HG03159 (cell line): ENCODE measurements at regions not wholly inside any gene's neighbourhood (a gene's known extent, or its start where the extent isn't known, plus 50 kb on each side); places are given as distances from the start of the nearest gene placed in this dataset.
"Not testable (repeated sequence)": the region's sequence is repeated elsewhere in the genome, so short reads cannot be mapped to it uniquely, and the experiment has no call there.

Source experiments
- ATAC-seq: cut with Tn5 transposase; IDR thresholded peaks from one replicate; pipeline ENCODE4 v1.9.1; 2021; ENCODE audit warnings: mild to moderate bottlenecking, moderate library complexity; ENCODE audit not compliant: unreplicated experiment

DNA sequence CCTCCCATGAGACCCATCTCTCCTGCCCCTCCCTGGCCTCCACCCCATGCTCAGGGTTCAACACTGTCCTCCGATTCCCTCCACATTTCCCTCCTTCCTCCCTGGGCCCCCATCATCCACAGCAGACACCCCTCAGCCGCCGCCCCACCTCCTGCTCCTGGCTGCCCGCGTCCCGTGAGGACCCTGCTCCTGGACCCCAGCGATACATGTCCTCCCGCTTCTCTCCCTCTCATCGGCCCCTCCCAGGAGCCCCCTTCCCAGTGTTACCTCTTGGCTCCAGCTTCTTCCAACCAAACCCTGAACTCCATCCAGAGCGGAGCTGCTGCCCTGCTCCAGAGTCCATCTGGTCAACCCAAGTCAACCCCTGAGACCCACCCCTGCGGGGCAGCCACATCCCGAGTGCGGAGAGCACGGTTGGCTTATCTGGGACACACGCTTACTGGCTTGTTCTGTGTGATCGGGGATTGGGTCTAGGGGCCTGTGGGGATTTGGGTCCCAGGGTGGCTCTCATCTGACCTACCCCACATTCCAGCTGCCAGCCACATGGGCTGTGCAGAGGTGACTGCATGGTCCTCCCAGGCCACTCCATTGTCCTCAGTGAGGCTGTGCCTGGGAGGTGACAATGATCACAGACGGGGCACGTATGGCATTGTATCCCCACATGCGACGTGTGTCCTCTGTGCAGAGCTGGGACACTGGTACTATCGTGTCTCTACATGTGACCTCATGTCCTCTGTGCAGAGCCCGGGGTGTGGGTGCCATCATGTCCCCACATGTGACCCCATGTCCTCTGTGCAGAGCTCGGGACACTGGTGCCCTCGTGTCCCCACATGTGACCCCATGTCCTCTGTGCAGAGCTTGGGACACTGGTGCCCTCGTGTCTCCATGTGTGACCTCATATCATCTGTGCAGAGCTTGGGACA, 333.6 kb downstream of the ADGRD1 start:
- no peak for ATAC-seq

DNA sequence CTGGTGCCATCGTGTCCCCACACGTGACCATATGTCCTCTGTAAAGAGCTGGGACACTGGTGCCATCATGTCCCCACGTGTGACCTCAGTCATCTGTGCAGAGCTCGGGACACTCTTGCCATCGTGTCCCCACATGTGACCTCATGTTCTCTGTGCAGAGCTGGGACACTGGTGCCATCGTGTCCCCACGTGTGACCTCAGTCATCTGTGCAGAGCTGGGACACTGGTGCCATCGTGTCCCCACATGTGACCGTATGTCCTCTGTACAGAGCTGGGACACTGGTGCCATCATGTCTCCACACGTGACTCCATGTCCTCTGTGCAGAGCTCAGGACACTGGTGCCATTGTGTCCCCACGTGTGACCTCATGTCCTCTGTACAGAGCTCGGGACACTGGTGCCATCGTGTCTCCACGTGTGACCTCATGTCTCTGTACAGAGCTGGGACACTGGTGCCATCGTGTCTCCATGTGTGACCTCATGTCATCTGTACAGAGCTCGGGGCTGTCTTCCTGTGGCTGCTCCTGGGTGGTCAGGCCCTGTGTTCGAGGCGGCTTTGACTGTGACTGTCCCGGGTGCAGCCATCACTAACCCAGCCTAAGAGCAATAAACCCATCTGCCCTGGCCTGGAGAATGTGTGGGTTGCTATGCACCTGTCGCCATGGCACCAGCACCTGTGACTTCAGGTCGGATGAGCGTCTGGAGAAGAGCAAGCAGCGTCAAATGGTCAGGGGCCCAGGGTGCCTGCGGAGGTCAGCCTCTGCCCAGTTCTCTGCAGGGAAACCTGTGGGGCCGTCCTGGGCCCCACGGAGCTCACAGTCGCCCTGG, 334.4 kb downstream of the ADGRD1 start:
- ATAC-seq: no peak

DNA sequence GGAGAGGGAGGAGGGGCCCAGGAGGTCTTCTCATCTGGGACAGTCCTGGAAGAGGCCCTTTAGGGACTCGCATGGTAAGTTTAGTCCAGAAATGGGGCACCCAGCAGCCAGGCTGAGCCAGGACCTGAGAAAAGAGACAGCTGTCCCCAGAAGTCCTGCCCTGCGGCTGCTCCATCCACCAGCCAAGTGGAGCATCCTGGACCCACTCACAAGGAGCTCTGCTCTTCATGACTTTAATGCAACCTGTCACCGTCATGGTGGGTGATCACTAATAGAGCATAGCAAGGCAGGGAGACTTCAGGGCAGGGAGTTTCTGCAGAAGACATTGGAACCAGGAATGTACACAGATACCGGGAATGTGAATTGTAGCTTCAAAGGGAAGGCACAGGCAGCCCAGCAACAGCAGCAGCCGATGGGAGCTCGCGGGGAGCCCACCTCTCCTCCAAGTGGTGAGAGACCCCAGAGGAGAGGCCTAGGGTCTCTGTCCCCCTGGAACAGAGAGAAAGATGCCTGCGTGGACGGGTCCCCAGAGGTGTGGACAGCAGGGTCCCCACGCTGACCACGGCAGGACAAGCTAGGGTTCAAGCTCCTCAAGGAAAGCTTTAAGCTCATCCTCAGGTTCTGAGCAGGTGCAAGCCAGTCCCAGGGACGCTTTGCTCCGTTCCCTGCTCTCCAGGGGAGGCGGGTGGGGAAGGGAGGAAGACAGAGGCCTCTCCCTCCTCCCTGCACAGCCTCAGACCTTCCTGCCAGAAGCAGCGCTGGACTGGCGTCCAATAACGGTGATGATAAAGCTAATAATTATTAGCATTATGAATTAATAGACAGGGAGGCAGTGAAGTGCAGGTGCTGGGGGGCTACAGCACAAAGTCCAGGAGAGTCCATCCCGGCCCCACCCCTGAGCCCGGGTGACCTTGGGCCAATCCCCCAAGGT, 335.3 kb downstream of the ADGRD1 start:
- not testable (repeated sequence) for ATAC-seq

DNA sequence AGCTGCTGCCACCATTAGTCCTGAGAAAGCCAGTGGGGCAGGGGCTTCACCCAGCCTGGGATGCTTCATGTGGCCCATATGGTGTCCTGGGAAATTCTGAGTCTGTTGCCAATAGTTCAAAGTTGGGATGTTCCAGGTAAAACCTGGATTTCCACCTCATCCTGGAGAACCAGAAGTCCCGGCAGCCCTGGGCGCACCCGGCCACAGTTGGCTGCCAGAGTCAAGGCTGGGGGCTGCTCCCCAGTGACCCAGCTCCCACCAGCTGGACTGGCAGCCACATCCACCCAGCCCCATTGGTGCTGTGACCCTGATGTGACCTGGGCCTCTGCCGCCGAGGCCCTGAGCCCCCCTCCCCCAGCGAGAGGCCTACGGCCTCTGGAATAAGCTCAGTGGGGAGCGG, 336.1 kb downstream of the ADGRD1 start:
- not testable (repeated sequence) for ATAC-seq

DNA sequence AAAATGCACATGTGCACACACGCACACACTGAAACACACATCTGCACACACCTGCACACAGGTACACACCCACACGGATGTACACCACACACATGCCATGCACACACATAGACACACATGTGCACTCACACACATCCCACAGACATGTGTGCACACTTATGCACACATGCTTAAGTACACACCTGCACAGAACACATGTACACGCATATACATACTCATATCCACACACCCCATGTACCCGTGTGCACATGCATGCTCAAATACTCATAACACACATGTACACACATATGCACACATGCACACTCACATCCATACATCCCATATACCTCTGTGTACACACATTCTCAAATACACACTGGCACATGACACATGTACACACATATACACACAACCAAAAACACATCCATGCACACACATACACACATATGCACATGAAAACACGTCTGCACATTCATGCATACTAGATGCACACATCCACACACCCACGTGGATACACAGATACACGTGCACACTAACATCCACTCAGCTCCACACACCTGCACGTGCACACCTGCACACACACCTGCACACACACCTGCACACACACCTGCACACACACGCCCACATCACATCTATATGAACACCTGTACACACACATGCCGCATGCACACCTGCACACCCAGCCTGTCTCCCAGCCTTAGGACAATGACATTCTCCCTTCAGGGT, 336.7 kb downstream of the ADGRD1 start:
- no peak for ATAC-seq

DNA sequence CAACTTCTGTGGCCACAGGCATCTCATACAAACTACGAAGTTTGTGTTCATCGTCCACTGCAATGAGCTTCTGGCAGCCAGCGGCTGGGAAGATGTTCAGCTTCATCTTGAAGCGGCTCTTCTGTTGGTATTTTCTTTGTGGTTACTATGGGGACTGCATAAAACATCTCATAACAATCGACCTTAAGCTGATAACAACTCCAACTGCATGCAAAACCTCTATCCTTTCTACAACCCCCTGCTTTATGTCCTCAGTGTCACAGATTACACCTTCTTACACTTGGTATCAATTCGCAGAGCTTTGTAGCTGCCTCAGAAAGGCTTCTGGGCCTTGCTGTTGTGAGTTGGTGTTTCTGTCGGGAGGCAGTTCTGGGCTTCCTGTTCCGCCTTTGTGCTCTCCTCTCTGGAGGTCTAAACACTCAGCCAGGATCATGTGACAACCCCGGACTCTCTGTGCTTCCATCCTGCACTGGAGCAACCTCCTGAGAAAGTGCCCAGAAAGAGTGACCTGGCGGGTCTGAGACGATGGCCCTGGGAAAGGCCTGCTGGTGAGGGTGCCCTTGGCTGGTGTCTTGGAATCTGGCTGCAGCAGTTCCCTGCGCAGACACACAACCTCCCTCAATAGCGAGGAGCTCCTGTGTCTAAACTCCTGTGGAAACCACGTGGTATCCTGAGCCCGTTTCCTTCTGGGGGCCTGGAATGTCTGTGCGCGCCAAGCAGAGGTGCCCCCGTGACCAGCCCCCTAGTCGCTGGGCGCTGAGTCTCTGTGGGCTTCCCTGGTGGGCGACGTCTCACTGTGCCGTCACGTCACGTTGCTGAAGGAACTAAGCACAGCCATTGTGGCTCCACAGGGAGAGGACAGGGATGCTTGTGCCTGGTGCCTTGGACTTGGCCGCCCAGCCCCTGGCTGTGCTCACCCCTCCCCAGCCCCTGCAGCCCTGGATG, 339.6 kb downstream of the ADGRD1 start:
- not testable (repeated sequence) for ATAC-seq

DNA sequence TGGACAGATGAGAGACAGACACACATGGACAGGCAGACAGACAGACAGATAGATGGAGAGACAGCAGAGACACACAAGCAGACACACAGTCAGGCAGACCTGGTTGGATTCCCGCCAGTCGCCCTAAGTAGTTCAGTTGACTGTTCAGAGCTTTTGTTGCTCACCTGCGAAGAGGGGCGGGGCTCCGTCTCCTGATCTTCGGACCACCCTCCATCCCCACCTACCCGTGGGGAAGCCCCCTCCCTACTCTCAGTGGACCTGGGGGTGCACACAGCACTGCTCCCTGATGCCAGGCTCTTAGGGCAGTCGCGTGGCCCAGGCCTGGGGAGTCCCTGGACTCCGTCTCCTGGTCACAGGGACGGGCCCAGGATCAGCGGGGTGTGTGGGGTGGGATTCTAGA, 341.0 kb downstream of the ADGRD1 start:
- not testable (repeated sequence) for ATAC-seq

DNA sequence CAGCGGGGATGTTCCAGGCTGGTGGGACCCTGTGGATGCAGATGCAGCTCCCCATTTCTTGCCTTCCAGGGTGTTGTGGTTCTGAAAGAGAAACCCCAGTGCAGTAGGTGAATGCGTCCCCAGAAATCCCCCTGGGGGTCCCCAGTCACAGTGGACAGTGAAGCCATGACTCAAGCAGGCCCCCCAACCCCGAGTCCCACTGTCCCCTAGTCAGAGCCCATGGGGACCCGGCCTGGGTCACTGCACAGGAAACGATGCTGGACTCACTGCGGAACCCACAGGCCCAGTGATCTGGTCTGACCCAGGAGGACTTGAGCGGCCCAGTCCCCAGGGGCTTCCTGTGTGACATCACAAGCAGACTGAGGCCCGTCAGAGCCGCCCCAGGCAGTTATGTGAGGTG, 341.4 kb downstream of the ADGRD1 start:
- ATAC-seq: not testable (repeated sequence)

DNA sequence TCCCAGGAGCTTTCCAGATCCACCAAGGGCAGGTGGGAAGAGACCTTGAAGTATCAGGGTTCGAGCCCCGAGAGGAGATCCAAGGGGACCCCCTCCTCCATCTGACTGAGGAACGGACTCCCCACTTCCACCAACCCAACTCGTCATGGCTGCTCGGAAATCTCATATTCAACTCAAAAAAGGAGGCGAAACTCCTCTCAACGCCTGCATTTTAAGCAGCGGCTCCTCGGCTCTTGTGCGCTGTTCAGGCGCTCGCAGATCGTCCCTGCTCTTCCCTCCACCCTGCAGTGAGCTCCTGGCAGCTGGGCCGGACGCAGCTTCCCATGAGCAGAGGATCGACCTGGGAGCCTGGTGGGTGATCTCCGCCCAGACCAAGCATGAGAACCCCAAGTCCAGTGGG, 341.9 kb downstream of the ADGRD1 start:
- not testable (repeated sequence) for ATAC-seq

DNA sequence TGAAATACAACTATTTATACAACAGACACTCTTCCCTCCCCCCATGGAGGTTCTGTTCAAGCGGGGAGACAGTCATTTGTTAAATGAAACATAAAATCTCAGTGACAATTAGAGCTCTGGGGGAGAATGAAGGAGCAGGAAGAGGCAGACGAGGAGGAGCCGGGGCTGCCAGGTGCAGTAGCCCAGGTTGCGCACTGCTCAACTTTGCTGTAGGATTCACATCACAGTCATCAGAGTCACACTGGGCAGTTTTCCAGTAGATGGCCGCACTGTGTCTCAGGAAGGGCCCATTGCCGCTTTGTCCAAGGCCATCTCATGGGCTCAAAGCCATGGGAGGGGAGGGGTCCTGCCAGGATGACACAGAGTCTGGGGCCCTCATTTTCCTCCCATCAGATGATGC, 342.4 kb downstream of the ADGRD1 start:
- not testable (repeated sequence) for ATAC-seq

DNA sequence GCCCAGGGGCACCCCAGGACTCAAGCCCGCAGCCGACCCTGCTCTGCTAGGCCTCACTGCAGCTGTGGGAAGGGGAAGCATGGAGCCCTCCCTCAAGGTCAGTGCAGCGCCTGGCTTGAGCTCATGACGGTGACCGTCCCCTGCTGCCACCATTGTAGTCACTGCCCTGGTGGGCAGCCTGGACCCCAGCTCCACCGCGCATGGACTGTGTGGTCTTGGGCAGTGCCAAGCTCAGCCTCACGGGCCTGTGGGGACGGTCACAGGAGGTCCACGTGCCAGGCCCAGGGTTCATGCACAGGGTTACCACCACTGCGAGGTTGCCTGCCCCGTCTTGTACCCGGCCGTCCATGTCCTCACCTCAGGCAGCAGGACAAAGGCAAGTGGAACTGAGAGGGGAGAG, 342.9 kb downstream of the ADGRD1 start:
- ATAC-seq: not testable (repeated sequence)

DNA sequence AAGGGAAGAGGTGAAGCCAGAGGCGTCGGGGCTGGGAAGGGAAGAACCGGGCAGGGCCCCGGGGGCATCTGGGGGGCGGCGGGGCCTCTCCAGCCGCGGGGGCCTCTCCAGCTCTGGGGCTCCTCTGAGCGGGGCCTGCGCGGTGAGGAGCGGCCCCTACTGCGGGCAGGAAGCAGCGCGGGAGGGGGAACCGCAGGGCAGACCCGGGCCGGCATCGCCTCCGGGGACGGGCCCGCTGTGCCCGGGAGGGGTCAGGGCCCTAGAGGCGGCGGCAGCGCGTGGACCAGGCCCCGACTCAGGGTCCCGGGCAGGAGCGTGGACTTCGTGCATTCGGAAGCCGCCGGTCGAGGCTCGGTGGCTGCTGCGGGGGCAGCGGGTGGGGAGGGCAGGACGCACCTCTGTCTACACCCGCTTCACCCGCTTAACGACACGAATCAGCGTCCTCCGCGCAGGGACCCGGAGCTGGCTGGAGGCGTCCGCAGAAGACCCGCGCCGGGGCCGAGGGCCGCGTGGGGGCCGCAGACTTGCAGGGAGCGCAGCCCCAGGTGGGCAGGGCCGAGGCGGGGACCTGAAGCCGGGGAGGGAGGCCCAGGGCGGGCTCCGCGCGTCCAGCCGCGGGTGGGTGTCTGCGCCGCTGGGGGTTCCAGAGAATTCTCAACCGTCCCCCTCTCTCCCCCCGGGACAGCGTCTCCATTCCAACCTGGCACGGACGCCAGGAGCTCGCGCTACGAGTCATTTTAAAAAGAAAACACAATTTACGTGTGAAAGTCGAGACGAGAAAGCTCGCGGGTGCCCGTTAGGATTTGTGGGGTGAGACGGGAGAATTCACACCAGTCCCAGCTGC, 345.0 kb downstream of the ADGRD1 start:
- not testable (repeated sequence) for ATAC-seq

DNA sequence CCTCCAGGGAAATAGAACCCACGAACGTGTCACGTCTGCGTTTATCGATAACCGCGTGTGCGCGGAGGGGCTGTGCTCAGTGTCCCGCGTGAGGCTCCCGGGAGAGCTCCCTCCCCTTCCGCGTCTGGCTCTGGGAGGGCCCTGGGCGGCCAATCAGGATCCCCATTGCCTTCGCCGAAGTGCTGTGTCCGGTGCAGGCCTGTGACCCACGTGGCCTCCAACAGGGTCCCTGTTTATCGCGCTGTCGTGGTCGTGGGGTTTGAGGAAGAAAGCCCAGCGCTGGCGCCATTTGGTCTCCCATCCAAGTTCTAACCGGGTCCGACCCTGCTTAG, 345.6 kb downstream of the ADGRD1 start:
- ATAC-seq: not testable (repeated sequence)

DNA sequence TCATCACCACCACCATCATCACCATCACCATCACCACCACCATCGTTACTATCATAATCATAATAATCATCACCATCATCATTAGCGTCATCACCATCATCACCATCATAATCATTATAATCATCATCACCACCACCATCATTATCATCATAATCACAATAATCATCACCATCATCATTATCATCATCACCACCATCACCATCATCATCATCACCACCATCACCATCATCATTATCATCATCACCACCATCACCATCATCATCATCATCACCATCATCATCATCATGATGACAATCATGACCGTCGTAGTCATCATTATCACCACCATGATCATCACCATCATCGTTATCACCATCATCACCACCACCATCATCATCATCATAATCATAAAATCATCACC, 349.9 kb downstream of the ADGRD1 start:
- not testable (repeated sequence) for ATAC-seq

DNA sequence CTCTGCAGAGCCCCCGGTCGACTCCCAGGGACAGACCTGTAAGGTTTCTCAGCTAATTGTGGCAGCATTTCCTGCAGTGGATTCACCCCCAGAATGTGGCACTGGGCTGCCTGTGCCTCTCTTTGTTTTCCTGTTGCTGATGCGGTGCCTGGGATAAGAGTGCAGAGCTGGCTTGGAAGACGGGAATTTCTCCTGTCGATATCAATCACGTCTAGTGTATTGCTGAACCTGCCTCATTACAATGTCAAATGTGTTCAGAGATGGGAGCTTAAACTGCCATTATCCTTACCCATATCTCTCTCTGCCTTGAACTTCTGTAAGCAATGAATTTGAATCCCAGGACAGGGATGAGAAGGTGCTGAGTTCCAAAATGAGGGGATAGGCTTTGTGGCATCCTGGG, 350.9 kb downstream of the ADGRD1 start:
- ATAC-seq: not testable (repeated sequence)

DNA sequence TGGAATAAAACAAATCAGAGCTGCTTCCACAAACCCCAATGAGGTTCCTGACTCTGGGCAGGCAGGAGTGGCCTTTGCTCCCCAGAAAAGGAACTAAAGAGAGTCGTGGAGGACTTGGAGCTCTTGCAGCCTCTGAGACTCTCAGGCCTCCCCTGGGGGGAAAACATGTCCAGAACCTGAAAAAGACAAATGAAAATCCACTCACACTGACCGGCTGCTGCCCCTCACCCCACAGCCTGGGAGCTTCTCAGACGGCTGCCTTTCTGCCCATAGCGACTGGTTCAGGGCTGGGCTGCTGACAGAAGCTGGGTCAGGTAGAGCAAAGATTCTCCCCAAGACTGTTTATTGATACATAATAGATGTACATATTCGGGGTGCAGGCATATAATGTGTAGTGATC, 356.0 kb downstream of the ADGRD1 start:
- ATAC-seq: no peak

DNA sequence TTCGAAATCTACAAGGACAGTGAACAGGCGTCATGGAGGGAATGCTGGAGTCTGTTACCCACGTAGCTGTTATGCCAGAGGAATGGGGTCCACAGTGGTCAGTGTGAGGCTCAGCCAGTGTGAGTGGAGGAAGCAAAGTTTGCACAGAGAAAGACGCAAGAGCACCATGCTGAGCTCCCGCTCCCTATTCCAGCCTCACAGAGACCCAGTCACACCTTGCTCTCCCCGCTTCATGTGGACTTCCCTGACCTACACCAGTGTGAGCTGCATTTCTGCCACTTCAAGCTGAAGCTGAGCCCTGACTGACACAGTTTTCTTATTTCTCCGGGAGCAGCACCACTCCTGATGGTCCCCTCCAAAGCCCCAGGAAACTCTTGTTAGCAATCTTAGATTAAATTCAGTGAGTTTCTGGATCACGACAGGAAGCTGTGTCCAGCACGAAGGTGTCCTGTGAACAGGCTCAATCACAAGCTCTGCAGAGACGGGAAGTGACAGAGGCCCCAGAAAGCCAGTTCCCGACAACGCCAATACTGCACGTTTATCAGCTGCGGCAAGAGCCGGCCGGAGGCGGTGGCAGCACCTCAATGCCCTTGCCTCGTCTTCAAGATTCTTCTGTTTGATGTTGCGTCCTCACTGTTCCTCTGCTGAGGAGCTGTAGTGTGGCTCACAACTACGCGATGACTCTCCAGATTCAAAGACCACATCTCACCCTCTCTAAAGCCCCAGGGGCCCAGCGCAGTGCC, 356.7 kb downstream of the ADGRD1 start:
- not testable (repeated sequence) for ATAC-seq
